Heart right ventricle (tissue), 16 donors: ENCODE measurements at regions not wholly inside any gene's neighbourhood (a gene's known extent, or its start where the extent isn't known, plus 50 kb on each side); places are given as distances from the start of the nearest gene placed in this dataset.

Experiments
- ATAC-seq, 8 donors: fragments of 200-7000 bp; cut with Tn5 transposase; one replicate each; pipeline ENCODE4 v1.9.1; 2020; ENCODE audit warnings: mild to moderate bottlenecking in 8 of 8, moderate library complexity in 8 of 8, moderate number of reproducible peaks in 1 of 8
- DNase-seq, 2 donors: peaks; one replicate each; pipeline ENCODE4 v3.0.0-alpha.2; 2020
- H3K27ac ChIP-seq, 10 donors: fragments of 200-600 bp; sonication (generic) in 2 of 10; one replicate each; pipeline versions ENCODE4 v1.5.0 to v1.8.0; 2020 to 2022; ENCODE audit warnings: mild to moderate bottlenecking in 3 of 10
- H3K27me3 ChIP-seq, 7 donors: fragments of 200-600 bp; one replicate each; pipeline ENCODE4 v1.8.0; 2021 to 2022; ENCODE audit warnings: mild to moderate bottlenecking in 2 of 7
- H3K36me3 ChIP-seq, 9 donors: fragments of 200-600 bp; sonication (generic) in 1 of 9; one replicate each; pipeline versions ENCODE4 v1.5.0 to v1.8.0; 2020 to 2022; ENCODE audit warnings: mild to moderate bottlenecking in 2 of 9
- H3K4me1 ChIP-seq, 9 donors: fragments of 200-600 bp; sonication (generic) in 1 of 9; one replicate each; pipeline versions ENCODE4 v1.5.0 to v1.8.0; 2020 to 2022; ENCODE audit warnings: mild to moderate bottlenecking in 4 of 9
- H3K4me3 ChIP-seq, 10 donors: fragments of 200-600 bp; sonication (generic) in 2 of 10; one replicate each; pipeline versions ENCODE4 v1.5.0 to v1.8.0; 2020 to 2022; ENCODE audit warnings: mild to moderate bottlenecking in 7 of 10, moderate library complexity in 2 of 10
- H3K9me3 ChIP-seq, 11 donors: fragments of 200-600 bp in 10 of 11; sonication (generic) in 2 of 11; one replicate each; pipeline versions ENCODE4 v1.5.0 to v1.8.0; 2013 to 2022; ENCODE audit warnings: mild to moderate bottlenecking in 2 of 11, control low read depth in 1 of 11, moderate library complexity in 1 of 11
- CTCF ChIP-seq, 9 donors: fragments of 200-600 bp; sonication (generic) in 2 of 9; IDR thresholded peaks; one replicate each; pipeline versions ENCODE4 v1.5.0 to v1.8.0; 2021 to 2022; ENCODE audit warnings: antibody characterized with exemption in 9 of 9, mild to moderate bottlenecking in 5 of 9, moderate library complexity in 1 of 9
- WGBS, 2 donors: extraction: QIAGEN DNeasy Blood & Tissue Kit; methylation state at CpG; one replicate each; pipeline ENCODE4 v1.1.7; 2013; ENCODE audit warnings: inconsistent platforms in 1 of 2; 5-methylcytosine and 5-hydroxymethylcytosine counted together
- intact Hi-C, 10 donors: fragments of 100-400 bp; cut with DNase I; formaldehyde crosslinking; loops; one replicate each; pipeline versions ENCODE4 v1.11.1 to v1.14.2; 2022
- donor health status: Arrhythmogenic right ventricular cardiomyopathy.
- donor health status: ischemic (EF 13 %, LVEDD 7.1; RV severe dilation, severe dysfunction).
- donor health status: healthy with polysubstance abuse.
- donor health status: DM: no; HTN: yes; CAD: no.
- donor health status: DM: no; HTN: no; CAD: no.
- donor health status: ischemic (EF 25% LVEDD 6.9; RV normal size, moderate dysfunction).
- donor health status: ischemic (EF 25% LVEDD 5.7; RV mildly dilated, moderate dysfunction).
- donor health status: healthy.
- donor health status: DM: yes; HTN: yes; CAD: no.
- donor health status: Ischemic cardiomyopathy.
- donor health status: ischemic (EF 35%, LVEDD 5.7; RV mildly dilated, moderate dysfunction).
- donor health status: nonischemic (EF 11% LVEDD 7.7; RV severe dilation, severe dysfunction).
- donor health status: DM: yes; HTN: yes; CAD: no.
- donor health status: PGD.
- donor health status: ischemic (EF 29% LVEDD 5.4; RV normal size, mild dysfunction).
- donor health status: nonischemic (EF 23%, LVEDD 6.1; RV moderate dilation, normal function).

GRCh38 chr6:139753198-139753861, 378.9 kb upstream of the CITED2 start:
- Histone ChIP-seq H3K27ac (no peak overlapping the region), H3K9me3 (no peaks in the 10 kb centered on the region), H3K27me3 (no peaks in the 10 kb centered on the region), H3K4me3 (no peak overlapping the region), H3K4me1 (peaks cover 0 to 30% (median 16%) of the 10 kb centered on the region in 9 donors), H3K36me3 (no peaks in the 10 kb centered on the region)
- no peak for DNase-seq
- intact Hi-C loops: loop anchor here in 1 of 10 donors (10.0 kb wide), 1 partner anchor 379 kb away; the partner anchor contains the start of gene CITED2
- no peak for ATAC-seq
- 81 to 84% methylated on average over 4 of the region's 4 CpGs for WGBS, 2 donors
- TF ChIP-seq CTCF (IDR thresholded peaks at IDR 0.05): no peak

- DNase-seq: no peak
- intact Hi-C loops: loop anchor here in 1 of 10 donors (10.0 kb wide), 1 partner anchor 377 kb away; the partner anchor contains the start of gene CITED2
Measured at GRCh38 chr6:139752086-139752485, 377.6 kb upstream of the CITED2 start.

GRCh38 chr6:139751179-139751578, 376.7 kb upstream of the CITED2 start:
- no peaks in the 10 kb centered on the region for H3K9me3 ChIP-seq
- no peaks in the 10 kb centered on the region for H3K36me3 ChIP-seq
- no peak for TF ChIP-seq CTCF (IDR thresholded peaks at IDR 0.05)
- peaks cover 0 to 20% (median 14%) of the 10 kb centered on the region in 9 donors for H3K4me1 ChIP-seq
- intact Hi-C loops: loop anchor here in 1 of 10 donors (10.0 kb wide), 1 partner anchor 376 kb away; the partner anchor contains the start of gene CITED2
- no peak overlapping the region for H3K27ac ChIP-seq
- no peak overlapping the region for H3K4me3 ChIP-seq
- ATAC-seq: no peak
- H3K27me3 ChIP-seq: no peaks in the 10 kb centered on the region
- WGBS, 2 donors: 93 to 96% methylated on average over 3 of the region's 3 CpGs
- DNase-seq: no peak

More at GRCh38 chr6:139752086-139752485, 377.6 kb upstream of the CITED2 start:
- Histone ChIP-seq H3K9me3 (no peaks in the 10 kb centered on the region), H3K36me3 (no peaks in the 10 kb centered on the region), H3K27me3 (no peaks in the 10 kb centered on the region), H3K4me1 (peaks cover 0 to 22% (median 15%) of the 10 kb centered on the region in 9 donors), H3K4me3 (no peak overlapping the region), H3K27ac (no peak overlapping the region)
- no peak for ATAC-seq
- 93 to 95% methylated on average over 2 of the region's 2 CpGs for WGBS, 2 donors
- no peak for TF ChIP-seq CTCF (IDR thresholded peaks at IDR 0.05)

GRCh38 chr6:139748353-139749146, 374.1 kb upstream of the CITED2 start:
- no peak for TF ChIP-seq CTCF (IDR thresholded peaks at IDR 0.05)
- H3K27me3 ChIP-seq: no peaks in the 10 kb centered on the region
- intact Hi-C loops: no loop called here
- H3K4me1 ChIP-seq: peaks cover 0 to 10% (median 3%) of the 10 kb centered on the region in 9 donors
- DNase-seq (no peak), ATAC-seq (peak in 1 of 8 donors; percentile 63)
- no peaks in the 10 kb centered on the region for H3K9me3 ChIP-seq
- no peaks in the 10 kb centered on the region for H3K36me3 ChIP-seq
- H3K27ac ChIP-seq: no peak overlapping the region
- 50 to 53% methylated on average over 5 of the region's 5 CpGs for WGBS, 2 donors
- no peak overlapping the region for H3K4me3 ChIP-seq
